CD4-positive, alpha-beta T cell (primary cell): ENCODE measurements at regions not wholly inside any gene's neighbourhood (a gene's known extent, or its start where the extent isn't known, plus 50 kb on each side); places are given as distances from the start of the nearest gene placed in this dataset.

ENCODE experiments used
- ATAC-seq: fragments of 200-7000 bp; cut with Tn5 transposase; one replicate; pipeline ENCODE4 v1.10.0; 2022; ENCODE audit warnings: mild to moderate bottlenecking; ENCODE audit not compliant: poor library complexity
- CTCF ChIA-PET: fragments of 350-600 bp; sonication (Branson Sonifier 250); formaldehyde crosslinking; loops from one replicate; lab custom pipeline; 2021; ENCODE audit warnings: antibody characterized with exemption, inconsistent platforms; lab: Charles Lee
- POLR2A ChIA-PET: fragments of 350-600 bp; sonication (Branson Sonifier 250); formaldehyde crosslinking; loops from one replicate; lab custom pipeline; 2021; ENCODE audit warnings: antibody characterized with exemption, inconsistent platforms; lab: Charles Lee
- DNase-seq, 14 experiments: peaks; one replicate each; pipeline ENCODE4 v3.0.0-alpha.2; 2013 to 2020; ENCODE audit warnings: mixed read lengths in 2 of 14
- H3K27ac ChIP-seq, 2 donors: one replicate each; pipeline versions ENCODE4 v1.5.1 to v1.7.0; 2013; ENCODE audit warnings: low read length in 2 of 2, low read depth in 1 of 2, mild to moderate bottlenecking in 1 of 2
- H3K27me3 ChIP-seq, 2 experiments: 1 replicate in 1 of 2; 2 replicates in 1 of 2; pipeline versions ENCODE4 v1.6.1 to v1.7.0; 2013; ENCODE audit warnings: low read length in 2 of 2, control low read depth in 1 of 2, mild to moderate bottlenecking in 1 of 2, moderate library complexity in 1 of 2; ENCODE audit not compliant: insufficient read depth in 2 of 2, control insufficient read depth in 1 of 2
- H3K36me3 ChIP-seq: one replicate; pipeline ENCODE4 v1.6.1; 2013; ENCODE audit warnings: low read length, control low read depth; ENCODE audit not compliant: insufficient read depth
- H3K4me1 ChIP-seq: one replicate; pipeline ENCODE4 v1.6.1; 2013; ENCODE audit warnings: low read length, control low read depth; ENCODE audit not compliant: insufficient read depth
- H3K4me3 ChIP-seq: one replicate; pipeline ENCODE4 v1.5.1; 2013; ENCODE audit warnings: mild to moderate bottlenecking, low read length, moderate library complexity
- H3K9me3 ChIP-seq, 2 experiments: 1 replicate in 1 of 2; 2 replicates in 1 of 2; pipeline versions ENCODE4 v1.6.1 to v1.7.0; 2013; ENCODE audit warnings: low read length in 2 of 2, mild to moderate bottlenecking in 2 of 2, control low read depth in 1 of 2, moderate library complexity in 1 of 2; ENCODE audit not compliant: control insufficient read depth in 1 of 2, insufficient read depth in 1 of 2
- H3K27ac Mint-ChIP-seq: one replicate; pipeline ENCODE4 v1.8.0; 2020; ENCODE audit warnings: mixed read lengths
- H3K27me3 Mint-ChIP-seq: one replicate; pipeline ENCODE4 v1.8.0; 2021; ENCODE audit warnings: mixed read lengths
- H3K36me3 Mint-ChIP-seq: one replicate; pipeline ENCODE4 v1.8.0; 2021; ENCODE audit warnings: low read depth, mixed read lengths
- H3K4me1 Mint-ChIP-seq: one replicate; pipeline ENCODE4 v1.8.0; 2021; ENCODE audit warnings: low read depth, mixed read lengths
- H3K4me3 Mint-ChIP-seq: one replicate; pipeline ENCODE4 v1.8.0; 2020; ENCODE audit warnings: mild to moderate bottlenecking, mixed read lengths
- H3K9me3 Mint-ChIP-seq: one replicate; pipeline ENCODE4 v1.8.0; 2020; ENCODE audit warnings: mixed read lengths
- CTCF ChIP-seq: fragments of 200-600 bp; IDR thresholded peaks from one replicate; pipeline ENCODE4 v1.8.0; 2022; ENCODE audit warnings: antibody characterized with exemption, mild to moderate bottlenecking
- intact Hi-C, 2 experiments: fragments of 100-400 bp; cut with DNase I in 1 of 2; cut with micrococcal nuclease in 1 of 2; formaldehyde crosslinking; loops; one replicate each; pipeline versions ENCODE4 v1.15.1 to v1.9.0; 2023 to 2025; cut with DNase I, micrococcal nuclease

GRCh38 chr1:73576083-73576482 lies 621.9 kb downstream of the LRRIQ3 start:
- H3K4me3 Mint-ChIP-seq = no peak overlapping the region
- Histone ChIP-seq H3K4me3 (no peak overlapping the region), H3K36me3 (no peaks in the 10 kb centered on the region), H3K27me3 (no peaks in the 10 kb centered on the region), H3K4me1 (no peaks in the 10 kb centered on the region), H3K27ac (no peak overlapping the region), H3K9me3 (peaks cover 10 to 11% of the 10 kb centered on the region in 2 experiments)
- CTCF ChIA-PET = interaction anchor here (0.6 to 0.7 kb wide), 3 partner anchors 28 to 995 kb away, joined by 3 to 4 read pairs (median 4); no protein-coding TSS in a partner anchor
- no peaks in the 10 kb centered on the region for H3K27me3 Mint-ChIP-seq
- ATAC-seq (no peak), DNase-seq (no peak)
- POLR2A ChIA-PET = no interaction called here
- H3K9me3 Mint-ChIP-seq = peaks cover 15% of the 10 kb centered on the region
- H3K27ac Mint-ChIP-seq = no peak overlapping the region
- H3K36me3 Mint-ChIP-seq = no peaks in the 10 kb centered on the region
- intact Hi-C loops = no loop called here
- H3K4me1 Mint-ChIP-seq = no peaks in the 10 kb centered on the region
- TF ChIP-seq CTCF = no peak

GRCh38 chr1:73564294-73564693 lies 633.7 kb downstream of the LRRIQ3 start:
- TF ChIP-seq CTCF = no peak
- Histone ChIP-seq H3K27ac (no peak overlapping the region), H3K4me3 (no peak overlapping the region), H3K36me3 (no peaks in the 10 kb centered on the region), H3K4me1 (no peaks in the 10 kb centered on the region), H3K9me3 (peaks cover 0 to 6% of the 10 kb centered on the region in 2 experiments), H3K27me3 (no peaks in the 10 kb centered on the region)
- DNase-seq = no peak
- Mint-ChIP-seq H3K27me3 (no peaks in the 10 kb centered on the region), H3K36me3 (no peaks in the 10 kb centered on the region), H3K9me3 (peaks cover 18% of the 10 kb centered on the region), H3K4me3 (no peak overlapping the region), H3K27ac (no peak overlapping the region), H3K4me1 (no peaks in the 10 kb centered on the region)
- no peak for ATAC-seq
- CTCF ChIA-PET = no interaction called here
- intact Hi-C loops = loop anchor here in 1 of 2 experiments (10.0 kb wide), 1 partner anchor 1351 kb away; no protein-coding TSS in a partner anchor
- POLR2A ChIA-PET = no interaction called here

GRCh38 chr1:73556270-73556669 lies 641.7 kb downstream of the LRRIQ3 start:
- Histone ChIP-seq H3K9me3 (peaks cover 6 to 7% of the 10 kb centered on the region in 2 experiments), H3K27me3 (no peaks in the 10 kb centered on the region), H3K27ac (no peak overlapping the region), H3K36me3 (no peaks in the 10 kb centered on the region), H3K4me1 (no peaks in the 10 kb centered on the region), H3K4me3 (no peak overlapping the region)
- H3K27ac Mint-ChIP-seq = no peak overlapping the region
- intact Hi-C loops = no loop called here
- no peak for DNase-seq
- no peaks in the 10 kb centered on the region for H3K36me3 Mint-ChIP-seq
- TF ChIP-seq CTCF = no peak
- CTCF ChIA-PET = no interaction called here
- no peaks in the 10 kb centered on the region for H3K4me1 Mint-ChIP-seq
- no peak for ATAC-seq
- POLR2A ChIA-PET = no interaction called here
- H3K27me3 Mint-ChIP-seq = no peaks in the 10 kb centered on the region
- H3K4me3 Mint-ChIP-seq = no peak overlapping the region
- peaks cover 15% of the 10 kb centered on the region for H3K9me3 Mint-ChIP-seq
